GM12864 (cell line): ENCODE measurements at regions not wholly inside any gene's neighbourhood (a gene's known extent, or its start where the extent isn't known, plus 50 kb on each side); places are given as distances from the start of the nearest gene placed in this dataset.
"Not testable (repeated sequence)": the region's sequence is repeated elsewhere in the genome, so short reads cannot be mapped to it uniquely, and the experiment has no call there.

Experiments used
- DNase-seq: peaks from one replicate; pipeline ENCODE4 v3.0.0-alpha.2; 2011; ENCODE audit warnings: low read depth
- H3K4me3 ChIP-seq: 2 replicates; pipeline ENCODE4 v1.5.1; 2011; ENCODE audit warnings: mild to moderate bottlenecking, low read depth, low read length, control low read depth
- CTCF ChIP-seq: IDR thresholded peaks from 2 replicates; pipeline ENCODE4 v1.5.1; 2011; ENCODE audit warnings: low read depth, mild to moderate bottlenecking, moderate library complexity, low read length, control low read depth, inconsistent platforms; ENCODE audit errors: missing control alignments

GRCh38 chr6:155881826-155882526 is 426.3 kb upstream of the NOX3 start:
- TF ChIP-seq CTCF: no peak
- H3K4me3 ChIP-seq: no peak overlapping the region
- DNase-seq: no peak

GRCh38 chr6:155880900-155881299 is 425.3 kb upstream of the NOX3 start:
- H3K4me3 ChIP-seq: no peak overlapping the region
- no peak for TF ChIP-seq CTCF
- DNase-seq: no peak

- DNase-seq: no peak
- TF ChIP-seq CTCF: no peak
- no peak overlapping the region for H3K4me3 ChIP-seq
Observed at GRCh38 chr6:155872961-155873360, 417.3 kb upstream of the NOX3 start.

- TF ChIP-seq CTCF: no peak
Observed at GRCh38 chr6:155867682-155868081, 412.0 kb upstream of the NOX3 start.

GRCh38 chr6:155866676-155867390 is 411.2 kb upstream of the NOX3 start:
- DNase-seq, H3K4me3 ChIP-seq: not testable (repeated sequence)

More at GRCh38 chr6:155867682-155868081, 412.0 kb upstream of the NOX3 start:
- no peak for DNase-seq
- no peak overlapping the region for H3K4me3 ChIP-seq

GRCh38 chr6:155861821-155862220 is 406.2 kb upstream of the NOX3 start:
- no peak for DNase-seq
- no peak for TF ChIP-seq CTCF
- no peak overlapping the region for H3K4me3 ChIP-seq

- not testable (repeated sequence) for H3K4me3 ChIP-seq, DNase-seq
Observed at GRCh38 chr6:155858906-155859305, 403.3 kb upstream of the NOX3 start.

- TF ChIP-seq CTCF: no peak
- DNase-seq: no peak
- H3K4me3 ChIP-seq: no peak overlapping the region
Observed at GRCh38 chr6:155854787-155855186, 399.1 kb upstream of the NOX3 start.
